ENCODE measurements at regions not wholly inside any gene's neighbourhood (a gene's known extent, or its start where the extent isn't known, plus 50 kb on each side); places are given as distances from the start of the nearest gene placed in this dataset.

- DNase-seq = no peak
- Histone ChIP-seq H3K27me3 (no peaks in the 10 kb centered on the region), H3K9me3 (no peaks in the 10 kb centered on the region), H3K4me1 (no peaks in the 10 kb centered on the region), H3K4me3 (no peak overlapping the region), H3K27ac (no peak overlapping the region), H3K36me3 (ENCODE audit: low read depth, missing control alignments) (no peaks in the 10 kb centered on the region)
- intact Hi-C loops (cut with DNase I; ENCODE audit: low total_unique reads) = no loop called here
- 44 to 50% methylated on average over 1 of the region's 1 CpG for WGBS, 2 donors
- TF ChIP-seq POLR2A (IDR thresholded peaks at IDR 0.05) (no peak), CTCF (IDR thresholded peaks at IDR 0.05) (no peak)
These were observed 415.9 kb upstream of the CADM1 start for GRCh38 chr11:115920092-115920461.

- no peak for TF ChIP-seq POLR2A (IDR thresholded peaks at IDR 0.05)
- TF ChIP-seq CTCF (IDR thresholded peaks at IDR 0.05) = no peak
- Histone ChIP-seq H3K27ac (no peak overlapping the region), H3K4me3 (no peak overlapping the region), H3K9me3 (no peaks in the 10 kb centered on the region), H3K27me3 (no peaks in the 10 kb centered on the region), H3K4me1 (no peaks in the 10 kb centered on the region), H3K36me3 (ENCODE audit: low read depth, missing control alignments) (no peaks in the 10 kb centered on the region)
- 61 to 73% methylated on average over 4 of the region's 4 CpGs for WGBS, 2 donors
- intact Hi-C loops (cut with DNase I; ENCODE audit: low total_unique reads) = no loop called here
- DNase-seq = no peak
These were observed 415.3 kb upstream of the CADM1 start for GRCh38 chr11:115919341-115920091.

- TF ChIP-seq POLR2A (IDR thresholded peaks at IDR 0.05) (no peak), CTCF (IDR thresholded peaks at IDR 0.05) (no peak)
- no peaks in the 10 kb centered on the region for H3K4me1 ChIP-seq
These were observed 414.4 kb upstream of the CADM1 start for GRCh38 chr11:115918576-115918975.

GRCh38 chr11:115916608-115917007 is 412.4 kb upstream of the CADM1 start:
- intact Hi-C loops (cut with DNase I; ENCODE audit: low total_unique reads) = no loop called here
- TF ChIP-seq CTCF (IDR thresholded peaks at IDR 0.05) (no peak), POLR2A (IDR thresholded peaks at IDR 0.05) (no peak)

More at GRCh38 chr11:115918576-115918975, 414.4 kb upstream of the CADM1 start:
- no peaks in the 10 kb centered on the region for H3K9me3 ChIP-seq
- WGBS, 2 donors = 58 to 73% methylated on average over 2 of the region's 2 CpGs
- no peak for DNase-seq
- H3K27ac ChIP-seq = no peak overlapping the region
- no peaks in the 10 kb centered on the region for H3K36me3 ChIP-seq (ENCODE audit: low read depth, missing control alignments)
- no peak overlapping the region for H3K4me3 ChIP-seq
- intact Hi-C loops (cut with DNase I; ENCODE audit: low total_unique reads) = no loop called here
- no peaks in the 10 kb centered on the region for H3K27me3 ChIP-seq

GRCh38 chr11:115912484-115912945 is 408.3 kb upstream of the CADM1 start:
- H3K9me3 ChIP-seq = no peaks in the 10 kb centered on the region
- no peak for DNase-seq
- H3K36me3 ChIP-seq (ENCODE audit: low read depth, missing control alignments) = no peaks in the 10 kb centered on the region
- TF ChIP-seq POLR2A (IDR thresholded peaks at IDR 0.05) = no peak
- TF ChIP-seq CTCF (IDR thresholded peaks at IDR 0.05) = no peak
- intact Hi-C loops (cut with DNase I; ENCODE audit: low total_unique reads) = no loop called here
- no peaks in the 10 kb centered on the region for H3K27me3 ChIP-seq
- H3K4me1 ChIP-seq = no peaks in the 10 kb centered on the region
- 87 to 93% methylated on average over 2 of the region's 2 CpGs for WGBS, 2 donors
- H3K27ac ChIP-seq = no peak overlapping the region
- H3K4me3 ChIP-seq = no peak overlapping the region

More at GRCh38 chr11:115916608-115917007, 412.4 kb upstream of the CADM1 start:
- no peaks in the 10 kb centered on the region for H3K36me3 ChIP-seq (ENCODE audit: low read depth, missing control alignments)
- no peak overlapping the region for H3K27ac ChIP-seq
- WGBS, 2 donors = 83 to 85% methylated on average over 2 of the region's 2 CpGs
- no peaks in the 10 kb centered on the region for H3K4me1 ChIP-seq
- no peaks in the 10 kb centered on the region for H3K9me3 ChIP-seq
- DNase-seq = no peak
- H3K27me3 ChIP-seq = no peaks in the 10 kb centered on the region
- H3K4me3 ChIP-seq = no peak overlapping the region
